ENCODE measurements at regions not wholly inside any gene's neighbourhood (a gene's known extent, or its start where the extent isn't known, plus 50 kb on each side); places are given as distances from the start of the nearest gene placed in this dataset.

GRCh38 chr5:91632871-91633270, 249.8 kb upstream of the ARRDC3 start:
- 7 to 31% methylated on average over 1 of the region's 1 CpG for WGBS, 2 donors
- no peak for DNase-seq
- Histone ChIP-seq H3K27ac (no peak overlapping the region), H3K27me3 (no peaks in the 10 kb centered on the region), H3K9me3 (no peaks in the 10 kb centered on the region), H3K36me3 (no peaks in the 10 kb centered on the region), H3K4me3 (no peak overlapping the region), H3K4me1 (no peaks in the 10 kb centered on the region)
- TF ChIP-seq POLR2A (IDR thresholded peaks at IDR 0.05) (no peak), CTCF (IDR thresholded peaks at IDR 0.05) (no peak)
- intact Hi-C loops (cut with DNase I), result no loop called here

GRCh38 chr5:91611746-91612145, 228.6 kb upstream of the ARRDC3 start:
- Histone ChIP-seq H3K36me3 (no peaks in the 10 kb centered on the region), H3K27me3 (no peaks in the 10 kb centered on the region), H3K4me1 (no peaks in the 10 kb centered on the region), H3K4me3 (no peak overlapping the region), H3K27ac (no peak overlapping the region), H3K9me3 (no peaks in the 10 kb centered on the region)
- no peak for DNase-seq
- 64 to 79% methylated on average over 2 of the region's 2 CpGs for WGBS, 2 donors
- no peak for TF ChIP-seq POLR2A (IDR thresholded peaks at IDR 0.05)
- no peak for TF ChIP-seq CTCF (IDR thresholded peaks at IDR 0.05)
- intact Hi-C loops (cut with DNase I), result no loop called here

- intact Hi-C loops (cut with DNase I), result no loop called here
- no peak for DNase-seq
- no peaks in the 10 kb centered on the region for H3K4me1 ChIP-seq
- no peak overlapping the region for H3K4me3 ChIP-seq
- H3K36me3 ChIP-seq, result no peaks in the 10 kb centered on the region
- no peaks in the 10 kb centered on the region for H3K9me3 ChIP-seq
- no peaks in the 10 kb centered on the region for H3K27me3 ChIP-seq
- no peak overlapping the region for H3K27ac ChIP-seq
- TF ChIP-seq POLR2A (IDR thresholded peaks at IDR 0.05) (no peak), CTCF (IDR thresholded peaks at IDR 0.05) (no peak)
These were observed 224.6 kb upstream of the ARRDC3 start for GRCh38 chr5:91607675-91608074.

- H3K36me3 ChIP-seq, result no peaks in the 10 kb centered on the region
- H3K27ac ChIP-seq, result no peak overlapping the region
- H3K27me3 ChIP-seq, result no peaks in the 10 kb centered on the region
- TF ChIP-seq POLR2A (IDR thresholded peaks at IDR 0.05) (no peak), CTCF (IDR thresholded peaks at IDR 0.05) (no peak)
- intact Hi-C loops (cut with DNase I), result no loop called here
- DNase-seq, result no peak
- no peaks in the 10 kb centered on the region for H3K4me1 ChIP-seq
- H3K9me3 ChIP-seq, result no peaks in the 10 kb centered on the region
- H3K4me3 ChIP-seq, result no peak overlapping the region
- WGBS, 2 donors, result 73 to 80% methylated on average over 5 of the region's 5 CpGs
These were observed 216.7 kb upstream of the ARRDC3 start for GRCh38 chr5:91599863-91600262.

DNA sequence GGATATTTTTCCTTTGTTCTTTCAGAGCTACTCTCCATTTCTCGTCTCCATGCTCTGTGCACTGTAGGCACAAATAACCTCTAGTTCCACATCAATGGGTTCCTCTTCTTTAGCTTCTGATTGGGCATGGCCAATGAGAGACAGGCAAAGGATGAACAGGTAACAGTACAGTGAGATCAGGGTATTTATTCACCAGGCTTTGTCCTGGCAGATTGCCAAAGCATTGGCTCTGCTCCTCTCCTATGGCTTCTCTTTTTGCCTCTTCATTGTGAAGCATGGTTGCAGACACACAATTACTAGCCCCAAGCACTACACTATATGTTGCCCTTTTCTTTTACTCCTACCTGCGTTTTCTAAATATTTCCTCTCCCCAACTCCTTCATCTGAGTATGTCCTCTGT, 215.1 kb upstream of the ARRDC3 start:
- no peak for DNase-seq
- Histone ChIP-seq H3K4me1 (no peaks in the 10 kb centered on the region), H3K27me3 (no peaks in the 10 kb centered on the region), H3K27ac (no peak overlapping the region), H3K4me3 (no peak overlapping the region), H3K9me3 (peaks cover 0 to 5% (median 0%) of the 10 kb centered on the region in 3 donors), H3K36me3 (no peaks in the 10 kb centered on the region)
- TF ChIP-seq CTCF (IDR thresholded peaks at IDR 0.05), result no peak
- no peak for TF ChIP-seq POLR2A (IDR thresholded peaks at IDR 0.05)
- 68 to 71% methylated on average over 2 of the region's 2 CpGs for WGBS, 2 donors
- intact Hi-C loops (cut with DNase I), result no loop called here
